Fibroblast of the aortic adventitia (primary cell): ENCODE measurements at regions not wholly inside any gene's neighbourhood (a gene's known extent, or its start where the extent isn't known, plus 50 kb on each side); places are given as distances from the start of the nearest gene placed in this dataset.
A peak's percentile ranks its signal among the peaks of the same experiment; 100 is the strongest.

ENCODE experiments used
- DNase-seq: peaks from one replicate; pipeline ENCODE4 v3.0.0-alpha.2; 2010; ENCODE audit warnings: low read depth
- H3K4me3 ChIP-seq: 2 replicates; pipeline ENCODE4 v1.5.1; 2011; ENCODE audit warnings: low read depth, mild to moderate bottlenecking, control low read depth, low read length, moderate library complexity
- CTCF ChIP-seq: IDR thresholded peaks from 2 replicates; pipeline ENCODE4 v1.5.1; 2011; ENCODE audit warnings: mild to moderate bottlenecking, low read length, control low read depth, inconsistent platforms; ENCODE audit not compliant: insufficient read depth

- TF ChIP-seq CTCF = no peak
- H3K4me3 ChIP-seq = no peak overlapping the region
- DNase-seq = no peak
Measured at GRCh38 chr2:214674278-214674677, 135.2 kb downstream of the BARD1 start.

DNA sequence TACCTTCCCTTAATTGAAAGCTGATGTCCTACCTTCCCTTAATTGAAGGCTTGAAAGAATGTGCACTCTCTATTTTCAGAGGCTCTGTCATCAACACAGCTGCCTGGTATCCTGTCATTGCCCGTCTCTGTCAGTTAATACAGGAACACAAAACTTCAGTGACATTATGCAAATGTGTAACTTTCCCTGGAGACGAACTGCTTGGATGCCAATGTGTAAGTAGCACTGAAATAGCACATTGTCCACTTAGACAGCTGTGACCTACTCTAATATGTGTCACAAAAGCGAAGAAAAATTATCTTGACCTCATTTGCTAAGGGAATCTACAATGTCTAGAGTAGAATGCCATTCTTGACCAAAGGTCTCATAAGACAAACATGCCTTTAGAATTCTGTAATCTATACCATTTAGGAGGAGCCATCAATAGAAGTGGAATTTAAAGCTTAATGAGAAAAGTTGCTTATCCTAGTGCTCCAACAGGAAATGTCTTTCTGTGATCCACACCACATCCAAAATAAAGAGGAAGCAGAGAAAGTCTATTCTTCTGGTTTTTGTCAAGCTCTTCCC is 138.1 kb downstream of the BARD1 start:
- no peak for DNase-seq
- no peak for TF ChIP-seq CTCF
- no peak overlapping the region for H3K4me3 ChIP-seq

DNA sequence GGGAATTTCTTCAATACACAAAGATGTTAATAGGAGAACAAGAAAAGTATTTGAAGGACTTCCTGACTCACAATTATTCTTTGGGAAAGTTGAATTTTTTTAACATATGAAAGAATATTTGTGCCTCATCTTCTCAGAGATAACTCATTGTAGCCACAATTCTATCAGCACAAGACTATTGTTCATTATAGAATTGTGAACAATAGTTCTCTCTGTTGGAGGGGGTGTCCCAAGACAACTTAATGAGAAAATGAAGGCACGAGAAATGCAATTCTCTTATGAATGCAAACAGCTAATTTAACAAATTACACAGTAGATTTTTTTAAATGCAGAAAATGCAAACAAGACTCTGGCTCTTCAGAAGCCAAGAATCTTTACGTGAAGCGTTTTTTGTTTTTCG is 157.0 kb downstream of the BARD1 start:
- no peak for TF ChIP-seq CTCF
- H3K4me3 ChIP-seq = no peak overlapping the region
- no peak for DNase-seq

DNA sequence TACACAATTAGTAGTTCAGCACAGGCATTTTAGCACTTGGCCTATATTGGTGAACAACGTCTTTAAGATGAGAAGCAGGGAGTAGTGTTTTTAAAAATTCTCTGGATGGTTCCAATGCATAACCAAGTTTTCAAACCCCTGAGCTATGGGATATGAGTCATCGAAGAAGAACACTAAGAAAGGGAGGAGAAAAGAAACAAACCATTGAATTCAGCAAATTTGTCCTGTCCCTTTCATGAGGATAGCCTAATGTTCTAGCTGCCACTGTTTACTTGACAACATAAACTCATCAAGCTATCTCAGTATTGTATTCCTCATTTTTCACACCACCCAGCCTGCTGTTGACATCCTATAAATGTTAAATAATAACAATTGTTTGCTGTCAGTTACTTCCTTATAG is 158.0 kb downstream of the BARD1 start:
- no peak for TF ChIP-seq CTCF
- no peak for DNase-seq

DNA sequence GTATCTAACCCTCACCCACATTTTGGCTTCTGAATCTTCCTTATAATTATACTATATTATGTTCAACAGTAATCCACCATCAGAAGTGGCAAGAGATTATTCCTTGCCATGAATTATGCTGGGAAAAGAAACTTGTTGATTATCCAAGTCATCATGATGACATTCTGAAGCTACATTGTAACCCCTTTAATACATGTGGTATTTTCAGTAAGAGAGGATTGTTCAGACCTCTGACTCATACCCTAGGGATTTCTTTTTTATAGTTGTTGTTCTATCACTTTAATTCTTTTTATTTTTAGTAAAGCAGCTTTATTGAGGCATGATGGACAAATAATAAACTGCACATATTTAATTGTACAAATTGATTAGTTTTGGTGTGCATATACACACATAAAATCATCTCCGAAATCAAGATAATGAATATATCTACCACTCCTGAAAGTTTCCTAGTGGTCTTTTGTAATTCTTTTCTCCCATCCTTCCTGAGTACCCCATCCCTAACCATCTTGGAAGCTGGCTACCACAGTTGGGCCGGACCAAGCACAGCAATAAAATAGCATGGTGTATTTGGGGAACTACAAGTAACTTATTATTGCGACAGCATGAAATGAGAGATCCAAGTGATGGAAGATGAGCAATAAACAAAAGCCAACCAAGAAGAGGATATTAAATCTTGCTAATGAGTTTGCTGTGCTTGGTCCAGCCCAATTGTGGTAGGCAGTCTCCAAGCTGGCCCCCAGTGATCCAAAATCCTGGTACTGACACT is 159.9 kb downstream of the BARD1 start:
- peak; percentile 17 for DNase-seq
- no peak for TF ChIP-seq CTCF

More for the DNA sequence above, 158.0 kb downstream of the BARD1 start:
- no peak overlapping the region for H3K4me3 ChIP-seq

DNA sequence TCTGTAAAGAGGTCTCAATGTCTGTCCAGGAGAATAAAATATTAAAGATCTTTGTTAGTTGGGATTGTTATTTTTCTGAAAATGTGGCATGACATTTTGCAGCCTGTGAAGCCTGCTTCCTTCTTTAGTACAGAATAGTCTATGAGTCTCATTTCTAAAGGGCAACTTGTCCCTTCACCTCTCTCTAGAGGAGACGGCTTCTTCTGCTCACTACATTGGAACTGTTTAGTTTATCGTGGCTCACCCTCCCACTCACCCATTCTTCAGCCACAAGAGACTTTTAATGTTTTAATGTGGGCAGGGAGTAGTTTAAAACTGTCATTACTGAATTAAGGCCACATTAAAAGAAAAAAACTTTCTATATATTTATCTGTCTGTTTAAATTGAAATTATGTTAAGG is 161.0 kb downstream of the BARD1 start:
- no peak for TF ChIP-seq CTCF
- no peak for DNase-seq

More for the DNA sequence above, 159.9 kb downstream of the BARD1 start:
- H3K4me3 ChIP-seq = no peak overlapping the region

More for the DNA sequence above, 161.0 kb downstream of the BARD1 start:
- no peak overlapping the region for H3K4me3 ChIP-seq
